Left hindlimb (tissue), 1 donor: ENCODE measurements at regions not wholly inside any gene's neighbourhood (a gene's known extent, or its start where the extent isn't known, plus 50 kb on each side); places are given as distances from the start of the nearest gene placed in this dataset.

Experiments used
- DNase-seq: peaks from one replicate; pipeline ENCODE4 v3.0.0-alpha.2; 2018

DNA sequence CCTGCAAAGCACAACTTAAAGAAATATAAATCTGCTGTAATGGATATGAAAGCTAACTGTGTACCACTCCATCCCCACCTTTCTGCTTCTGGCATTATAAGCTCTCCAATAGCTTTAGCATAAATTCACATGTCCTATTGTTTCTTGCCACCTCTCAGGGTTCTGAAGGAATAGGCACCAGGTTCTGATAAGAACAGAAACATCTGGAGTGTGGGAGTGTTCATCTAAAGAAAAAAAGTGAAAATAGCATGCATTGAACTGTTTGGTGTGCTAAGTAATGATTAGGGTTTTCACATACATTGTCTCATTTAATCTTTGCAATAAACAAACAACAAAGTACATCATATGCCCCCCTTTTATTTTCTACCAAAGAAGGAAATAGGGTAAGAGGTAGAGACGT lies 72.3 kb downstream of the FAM76B start:
- no peak for DNase-seq

DNA sequence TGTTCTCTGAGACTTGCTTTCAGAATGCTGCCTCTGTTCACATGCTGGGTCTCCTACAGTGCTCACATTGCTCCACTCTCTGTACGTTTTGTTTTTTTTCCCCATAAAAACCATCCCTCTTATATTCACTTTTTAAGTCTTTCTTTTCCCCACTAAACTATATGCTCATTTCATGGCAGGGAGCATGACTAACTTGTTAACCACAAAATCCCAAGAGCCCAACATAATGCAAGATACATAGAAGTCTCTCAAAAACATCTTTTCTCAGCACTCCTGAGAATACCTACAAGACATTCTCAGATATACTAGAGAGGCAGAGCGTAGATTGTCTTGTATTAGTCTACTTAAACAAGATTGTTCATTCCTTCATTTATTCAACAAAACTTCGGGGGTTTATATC lies 73.3 kb downstream of the FAM76B start:
- no peak for DNase-seq

GRCh38 chr11:95715777-95716241 lies 73.8 kb downstream of the FAM76B start:
- no peak for DNase-seq

DNA sequence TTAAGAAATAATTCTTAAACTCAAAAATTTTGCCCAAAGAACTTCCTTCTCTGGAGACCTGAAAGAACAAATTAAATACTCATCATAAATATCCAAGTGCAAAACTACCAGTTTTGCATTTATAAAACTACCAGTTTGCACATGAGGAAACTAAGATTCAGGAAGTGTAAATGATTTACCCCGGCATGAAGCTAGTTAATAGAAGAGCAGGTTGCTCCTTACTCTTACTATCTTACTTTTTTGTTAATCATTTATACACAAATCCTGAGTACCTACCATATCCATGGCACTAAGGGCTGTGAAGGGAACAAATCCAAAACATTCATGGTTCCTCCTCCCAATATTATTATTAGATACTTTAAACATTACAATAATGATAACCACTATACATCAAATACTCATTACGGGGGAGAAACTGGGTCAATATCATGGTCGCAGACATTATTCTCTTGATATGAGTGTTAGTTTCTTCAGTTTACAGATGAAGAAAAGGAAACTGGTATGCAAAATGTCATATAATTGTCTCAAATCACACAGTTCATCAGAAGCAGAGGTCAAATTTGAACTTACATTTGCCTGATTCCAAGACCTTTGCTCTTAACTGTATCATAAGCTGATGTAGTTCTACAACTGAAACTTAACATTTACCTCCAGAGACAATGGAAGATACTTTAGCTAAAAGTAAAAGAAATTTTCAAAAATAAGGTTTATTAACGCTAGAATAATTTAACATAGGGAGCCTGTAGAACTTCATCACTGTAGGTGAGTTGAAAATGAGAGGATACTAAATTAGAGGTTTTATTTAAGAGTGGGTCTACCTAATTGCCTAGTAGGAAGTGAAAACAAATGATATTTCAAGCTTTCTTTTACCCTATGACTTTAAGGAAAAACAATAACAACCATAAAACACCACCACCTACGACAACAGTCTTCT lies 74.5 kb downstream of the FAM76B start:
- no peak for DNase-seq

DNA sequence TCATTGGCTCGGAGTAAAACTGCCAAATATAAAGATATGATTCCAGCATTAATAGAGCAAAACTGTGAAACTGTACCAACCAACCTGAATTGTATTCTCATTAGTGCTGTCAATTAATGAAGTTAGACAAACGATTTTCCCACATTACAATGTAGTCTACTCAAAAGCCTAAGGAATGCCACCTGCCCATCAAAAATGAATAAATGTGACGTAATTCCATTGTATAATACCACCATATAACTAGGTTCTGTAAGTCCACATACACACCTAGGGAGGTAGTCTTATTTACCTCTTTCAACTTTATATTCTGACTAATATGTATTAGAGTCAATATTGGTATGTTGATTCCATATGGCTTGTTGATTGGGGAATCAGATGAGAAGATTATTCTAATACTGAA lies 76.2 kb downstream of the FAM76B start:
- DNase-seq = no peak

DNA sequence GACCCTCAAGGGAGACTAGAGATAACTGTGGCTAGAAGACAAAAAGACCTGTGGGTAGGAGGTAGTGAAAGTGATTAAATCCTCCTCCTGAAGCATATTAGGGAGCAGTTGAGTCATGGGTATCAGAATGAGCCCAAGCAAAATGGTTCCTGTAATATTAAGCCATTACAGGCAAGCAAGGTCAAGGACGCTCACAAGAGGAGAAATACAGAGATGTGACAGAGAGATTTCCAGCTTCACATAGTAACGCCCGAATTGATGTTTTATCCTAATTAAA lies 77.7 kb downstream of the FAM76B start:
- DNase-seq = no peak

DNA sequence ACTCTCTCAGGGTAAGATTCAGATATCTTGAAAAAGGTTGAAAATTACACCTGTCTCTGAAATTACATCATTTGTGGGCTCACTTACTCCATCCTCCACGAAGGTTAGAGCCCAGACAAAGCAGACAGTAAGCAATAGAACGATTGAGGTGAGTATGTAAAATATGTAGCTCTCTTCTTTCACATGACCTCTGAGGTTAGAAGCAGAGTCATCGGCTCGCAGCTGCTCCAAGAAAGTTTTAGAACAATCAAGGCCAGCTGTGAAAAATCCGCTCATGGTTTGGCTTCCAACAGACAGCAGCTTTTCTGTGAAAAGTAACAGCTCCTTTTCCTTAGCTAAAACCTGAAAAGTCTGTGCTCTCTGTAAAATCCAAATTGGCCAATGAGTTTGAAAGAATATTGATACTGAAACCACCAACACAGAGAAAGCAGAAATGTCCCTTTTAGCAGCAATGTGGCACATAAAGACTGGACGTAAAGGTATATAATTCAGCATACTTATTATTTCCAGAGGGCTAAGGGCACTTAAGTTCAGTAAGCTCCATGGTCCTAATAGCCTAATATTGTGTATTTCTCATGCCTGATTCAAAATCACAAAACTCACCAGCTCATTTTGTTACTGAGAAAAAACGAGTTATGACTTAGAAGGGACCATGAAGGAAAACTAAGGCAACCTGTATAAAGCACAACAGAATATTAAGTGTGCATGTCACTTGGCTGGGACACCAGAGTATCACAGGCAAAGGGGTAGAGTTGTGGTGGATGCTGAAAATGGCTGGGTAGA lies 78.2 kb downstream of the FAM76B start:
- no peak for DNase-seq

GRCh38 chr11:95708681-95709080 lies 80.9 kb downstream of the FAM76B start:
- no peak for DNase-seq

GRCh38 chr11:95706974-95707387 lies 82.6 kb downstream of the FAM76B start:
- DNase-seq = no peak

GRCh38 chr11:95705485-95706124 lies 84.0 kb downstream of the FAM76B start:
- peak; percentile 89 for DNase-seq

DNA sequence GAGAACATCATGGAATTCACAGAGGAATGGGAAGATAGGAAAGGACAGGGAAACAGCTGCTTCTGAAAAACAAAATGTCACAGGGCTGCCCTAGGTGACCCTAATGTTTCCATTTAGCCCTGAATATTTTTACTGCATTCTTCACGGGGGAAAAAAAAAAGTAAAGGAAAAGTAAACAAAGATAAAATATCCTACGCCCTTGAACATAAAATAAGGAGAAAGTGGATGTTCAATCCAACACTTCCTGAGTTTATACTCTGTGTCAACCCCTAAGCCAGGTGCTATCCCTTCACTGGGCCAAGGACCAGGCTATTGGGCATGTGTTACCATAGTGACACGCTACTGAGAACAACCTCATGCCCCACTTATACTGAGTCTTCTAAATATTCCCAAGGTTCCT lies 84.7 kb downstream of the FAM76B start:
- no peak for DNase-seq

DNA sequence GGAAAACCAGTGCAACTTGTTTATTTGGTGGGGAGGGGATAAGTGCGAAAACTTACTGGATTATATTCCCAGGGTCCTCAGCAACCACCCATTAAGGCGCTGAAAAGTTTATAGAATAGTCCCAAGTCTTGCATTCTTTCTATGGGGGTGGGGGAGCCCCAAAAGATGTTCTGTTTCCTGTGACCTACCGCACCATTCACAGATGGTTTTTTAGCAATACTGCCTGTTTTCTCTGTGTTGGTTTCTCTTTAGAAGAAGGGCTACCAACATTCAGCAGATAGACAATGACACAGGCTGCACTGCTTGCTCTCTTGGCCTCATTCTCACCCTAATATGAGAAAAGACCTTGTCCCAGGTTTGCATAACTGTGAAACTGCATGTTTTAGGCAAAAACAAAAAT lies 86.5 kb downstream of the FAM76B start:
- no peak for DNase-seq

- DNase-seq = no peak
Observed at GRCh38 chr11:95702526-95702925, 87.1 kb downstream of the FAM76B start.

- DNase-seq = no peak
Observed at GRCh38 chr11:95700471-95700817, 89.1 kb downstream of the FAM76B start.

DNA sequence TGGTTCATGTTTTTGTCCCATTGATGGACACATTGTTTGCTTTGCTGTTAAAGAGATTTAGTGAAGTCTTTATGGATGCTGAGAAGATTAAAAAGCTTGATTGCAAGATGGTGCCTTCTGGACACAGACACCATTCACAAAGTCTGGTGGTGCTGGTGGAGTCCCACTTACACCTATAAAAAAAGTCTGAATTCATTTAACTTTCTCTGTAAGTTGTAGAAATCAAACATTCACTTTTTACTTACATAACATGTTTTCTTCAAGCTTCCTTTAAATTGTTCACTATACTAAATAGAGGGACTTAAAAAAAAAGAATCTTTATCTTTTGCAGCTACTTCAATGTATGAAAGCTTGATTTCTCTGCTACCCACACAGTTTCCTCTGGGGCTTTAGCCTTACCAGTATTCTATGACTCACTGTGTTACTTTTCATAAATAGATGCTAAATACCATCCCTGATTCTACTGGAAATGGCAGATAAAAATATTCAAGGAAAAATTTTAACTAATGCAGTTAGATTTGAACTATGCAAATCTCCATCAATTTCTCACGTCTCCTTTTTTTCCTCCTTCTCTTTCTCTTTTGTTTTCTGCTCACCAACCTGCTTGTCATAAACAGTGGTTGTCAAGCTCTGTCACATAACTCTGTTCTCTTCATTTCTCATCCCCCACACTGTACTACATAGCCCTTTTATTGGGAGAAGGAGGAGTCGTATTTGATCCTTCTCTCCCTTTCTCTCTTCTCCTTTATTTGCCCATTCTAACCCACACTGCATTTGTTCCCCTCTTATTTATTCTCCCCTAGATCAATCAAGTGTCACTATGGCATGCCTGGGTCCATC lies 89.7 kb downstream of the FAM76B start:
- DNase-seq = no peak

DNA sequence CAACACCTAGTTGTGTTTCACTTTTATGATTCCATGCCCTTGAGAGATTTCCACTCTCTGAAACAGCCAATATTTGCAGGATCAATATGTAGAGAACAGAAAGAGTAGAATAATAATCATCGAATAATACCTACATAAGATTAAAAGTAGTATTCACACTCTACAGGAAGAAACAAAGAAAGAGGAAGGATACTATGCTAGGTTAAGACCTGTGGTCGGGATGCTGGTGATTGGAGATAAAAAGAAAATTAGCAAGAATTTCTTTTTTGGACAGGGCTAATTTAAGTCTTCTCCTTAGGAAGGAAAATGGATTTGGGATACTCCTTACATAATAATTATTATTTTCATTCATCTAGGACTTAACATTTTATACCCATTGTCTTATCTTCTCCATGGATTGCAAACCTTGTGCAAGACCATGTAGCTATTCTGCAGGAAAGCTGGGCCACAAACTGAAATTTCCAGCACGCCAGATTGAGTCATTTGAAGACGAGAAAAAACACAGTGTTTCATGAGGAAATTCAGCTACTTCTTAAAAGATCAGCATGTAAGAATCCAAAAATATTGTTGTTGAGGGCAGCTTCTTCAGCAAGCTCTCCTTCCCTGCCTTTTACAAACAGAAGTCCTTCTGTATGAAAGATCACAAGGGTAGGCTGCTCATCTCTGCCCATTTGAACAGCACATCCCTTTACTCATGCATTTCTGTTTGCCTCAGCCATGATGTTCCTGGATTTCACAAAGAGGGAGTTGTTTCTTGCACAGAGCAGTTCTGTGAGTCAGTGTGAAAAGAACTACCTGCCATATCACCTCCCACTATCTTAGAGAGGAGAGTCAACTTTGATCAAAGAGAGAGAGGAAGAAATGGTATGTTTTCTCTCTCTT lies 90.7 kb downstream of the FAM76B start:
- no peak for DNase-seq

- DNase-seq = no peak
Observed at GRCh38 chr11:95697614-95698408, 91.8 kb downstream of the FAM76B start.

- no peak for DNase-seq
Observed at GRCh38 chr11:95695181-95695580, 94.4 kb downstream of the FAM76B start.

DNA sequence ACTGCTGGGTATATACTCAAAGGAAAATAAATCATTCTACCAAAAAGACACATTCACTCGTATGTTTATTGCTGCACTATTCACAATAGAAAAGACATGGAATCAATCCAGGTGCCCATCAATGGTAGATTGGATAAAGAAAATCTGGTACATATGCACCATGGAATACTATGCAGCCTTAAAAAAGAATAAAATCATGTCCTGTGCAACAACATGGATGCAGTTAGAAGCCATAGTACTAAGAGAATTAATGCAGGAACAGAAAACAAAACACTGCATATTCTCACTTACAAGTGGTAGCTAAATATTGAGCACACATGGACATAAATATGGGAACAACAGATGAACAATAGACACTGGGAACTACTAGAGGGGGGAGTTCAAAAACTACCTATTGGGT lies 96.3 kb downstream of the FAM76B start:
- DNase-seq = no peak

GRCh38 chr11:95692526-95693260 lies 96.9 kb downstream of the FAM76B start:
- DNase-seq = no peak
